Esophagus squamous epithelium (tissue), 4 donors: ENCODE measurements at regions not wholly inside any gene's neighbourhood (a gene's known extent, or its start where the extent isn't known, plus 50 kb on each side); places are given as distances from the start of the nearest gene placed in this dataset.

ENCODE experiments used
- CTCF ChIP-seq, 6 experiments: fragments of 450-650 bp in 4 of 6; fragments of 200-600 bp in 2 of 6; sonication (generic) in 2 of 6; IDR thresholded peaks; one replicate each; pipeline ENCODE4 v1.5.1; 2016 to 2019; ENCODE audit warnings: antibody characterized with exemption in 6 of 6, mild to moderate bottlenecking in 4 of 6, moderate library complexity in 4 of 6
- POLR2A ChIP-seq, 4 donors: fragments of 450-650 bp; IDR thresholded peaks; one replicate each; pipeline ENCODE4 v1.6.1; 2017; ENCODE audit warnings: antibody characterized with exemption in 4 of 4, mild to moderate bottlenecking in 4 of 4, moderate library complexity in 3 of 4

- no peak for TF ChIP-seq CTCF (IDR thresholded peaks at IDR 0.05)
- no peak for TF ChIP-seq POLR2A (IDR thresholded peaks at IDR 0.05)
These were observed 981.5 kb downstream of the DIAPH3 start for GRCh38 chr13:59182241-59182640.
